ENCODE measurements at regions not wholly inside any gene's neighbourhood (a gene's known extent, or its start where the extent isn't known, plus 50 kb on each side); places are given as distances from the start of the nearest gene placed in this dataset.

DNA sequence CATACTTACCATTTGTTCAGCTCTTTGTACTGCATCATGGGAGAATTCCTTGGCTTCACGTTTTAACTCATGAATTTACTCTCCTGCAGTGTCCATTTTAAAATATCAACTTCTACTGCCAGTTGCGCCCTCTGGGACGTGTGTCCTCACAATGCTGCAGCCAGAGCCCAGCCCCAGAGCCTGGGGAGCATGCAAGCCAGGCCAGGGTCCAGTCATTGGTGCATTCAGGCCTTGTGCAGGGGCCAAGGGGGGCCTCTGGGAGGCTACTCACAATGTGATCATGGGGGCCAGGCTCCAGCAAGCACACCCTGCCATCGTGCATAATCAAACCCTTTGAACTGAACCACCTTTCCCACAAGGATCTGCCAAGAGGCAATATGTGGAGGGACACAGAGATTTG lies 105.6 kb upstream of the CCDC112 start:
- no peak for DNase-seq

DNA sequence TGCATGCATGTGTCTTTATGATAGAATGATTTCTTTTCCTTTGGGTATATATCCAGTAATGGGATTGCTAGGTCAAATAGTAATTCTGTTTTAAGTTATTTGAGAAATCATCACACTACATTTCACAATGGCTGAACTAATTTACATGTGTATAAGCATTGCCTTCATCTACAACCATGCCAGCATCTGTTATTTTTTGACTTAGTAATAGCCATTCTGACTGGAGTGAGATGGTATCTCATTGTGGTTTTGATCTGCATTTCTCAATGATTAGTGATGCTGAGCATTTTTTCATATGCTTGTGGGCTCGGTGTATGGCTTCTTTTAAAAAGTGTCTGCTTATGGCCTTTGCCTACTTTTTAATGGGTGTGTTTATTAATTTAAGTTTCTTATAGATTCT lies 102.3 kb upstream of the CCDC112 start:
- DNase-seq, result no peak

DNA sequence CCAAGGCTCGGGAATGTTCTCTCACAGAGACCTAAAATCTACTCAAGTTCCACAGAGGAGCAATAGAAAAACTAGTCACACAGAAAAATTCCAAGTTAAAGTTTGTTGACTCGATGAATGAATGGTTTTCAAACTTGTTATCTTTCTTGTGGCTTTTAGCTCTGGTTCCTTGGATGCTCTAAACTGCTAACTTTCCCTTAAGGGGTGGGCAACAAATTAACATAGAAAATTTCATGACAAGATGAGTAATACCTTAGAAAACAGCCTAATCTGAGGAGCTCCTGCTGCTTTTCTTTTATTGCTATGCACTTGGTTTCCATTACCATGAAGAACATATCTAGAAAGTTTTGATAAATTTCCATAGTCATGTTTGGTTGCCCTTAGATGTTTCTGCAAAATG lies 100.2 kb upstream of the CCDC112 start:
- DNase-seq, result no peak

DNA sequence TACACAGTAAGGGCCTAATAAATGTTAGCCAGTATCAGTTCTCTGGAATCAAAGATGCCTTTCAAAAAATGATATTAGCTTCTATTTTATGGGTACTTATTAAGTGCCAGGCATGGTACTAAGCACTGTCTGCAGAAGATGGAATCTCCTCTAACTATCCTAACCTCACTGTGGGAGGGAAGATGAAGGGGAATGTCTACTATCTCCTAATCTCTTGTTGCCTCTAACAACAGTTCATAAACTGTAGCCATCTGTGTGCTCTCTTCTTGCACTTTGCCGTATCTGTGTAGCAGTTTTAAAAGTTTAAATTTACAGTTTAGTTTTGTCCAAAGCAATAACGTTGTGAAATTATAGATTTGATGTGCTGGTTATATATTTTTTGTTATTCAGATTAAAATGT lies 99.6 kb upstream of the CCDC112 start:
- peak in 1 of 2 experiments; percentile 5 for DNase-seq

DNA sequence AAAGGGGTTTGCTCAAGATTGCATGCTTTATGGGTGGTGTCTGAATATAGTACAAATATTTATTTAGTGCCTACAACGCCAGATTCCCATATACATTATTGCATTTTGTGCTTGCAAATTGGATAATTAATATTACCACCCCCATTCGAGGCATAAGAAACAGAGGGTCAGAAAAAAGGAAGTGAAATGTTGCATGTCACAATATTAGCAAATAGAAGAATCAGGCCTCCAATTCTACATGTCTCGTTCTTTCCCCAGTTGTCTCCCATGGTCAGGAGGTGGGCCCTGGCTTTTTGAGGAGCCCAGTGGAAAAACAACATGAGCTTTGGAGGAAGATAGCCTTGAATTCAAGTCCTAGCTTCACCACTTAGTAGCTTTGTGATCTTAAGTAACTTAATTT lies 98.1 kb upstream of the CCDC112 start:
- DNase-seq, result no peak

DNA sequence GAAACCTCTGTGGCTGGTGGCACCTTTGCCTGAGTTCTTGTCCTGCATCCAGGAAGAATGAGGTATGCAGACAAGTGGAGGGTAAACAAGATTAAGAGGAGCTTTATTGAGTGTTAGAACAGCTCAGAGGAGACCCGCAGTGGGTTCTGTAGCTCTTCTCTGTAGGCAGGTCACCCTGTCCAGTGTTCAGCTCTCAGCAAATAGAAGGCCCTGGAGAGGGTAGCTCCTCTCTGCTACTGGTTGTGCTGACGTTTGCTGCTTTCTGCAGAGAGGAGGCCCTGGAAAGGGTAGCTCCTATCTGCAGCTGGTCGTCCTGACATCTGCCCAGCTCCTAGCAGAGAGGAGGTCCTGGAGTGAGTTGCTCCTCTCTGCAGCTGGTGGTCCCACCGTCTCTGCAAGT lies 96.8 kb upstream of the CCDC112 start:
- DNase-seq, result no peak

DNA sequence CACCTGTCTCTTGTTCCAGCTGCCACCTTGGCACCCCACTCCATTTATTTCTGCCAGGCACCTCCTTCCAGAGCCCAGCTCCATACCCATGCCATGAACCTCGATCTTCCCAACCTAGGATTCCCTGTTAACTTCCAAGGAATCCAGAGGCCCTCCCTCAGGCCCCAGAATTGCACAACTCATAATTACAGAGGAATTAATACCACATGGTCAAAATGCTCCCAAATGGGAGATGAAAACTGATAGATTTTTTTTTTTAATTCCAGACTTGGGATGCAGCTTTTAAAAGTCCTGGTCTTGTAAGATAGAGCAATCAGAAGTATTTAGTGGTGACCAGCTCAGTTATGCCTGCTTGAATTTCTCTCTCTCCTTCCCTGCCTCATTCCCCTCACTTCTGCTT lies 96.2 kb upstream of the CCDC112 start:
- DNase-seq, result no peak

DNA sequence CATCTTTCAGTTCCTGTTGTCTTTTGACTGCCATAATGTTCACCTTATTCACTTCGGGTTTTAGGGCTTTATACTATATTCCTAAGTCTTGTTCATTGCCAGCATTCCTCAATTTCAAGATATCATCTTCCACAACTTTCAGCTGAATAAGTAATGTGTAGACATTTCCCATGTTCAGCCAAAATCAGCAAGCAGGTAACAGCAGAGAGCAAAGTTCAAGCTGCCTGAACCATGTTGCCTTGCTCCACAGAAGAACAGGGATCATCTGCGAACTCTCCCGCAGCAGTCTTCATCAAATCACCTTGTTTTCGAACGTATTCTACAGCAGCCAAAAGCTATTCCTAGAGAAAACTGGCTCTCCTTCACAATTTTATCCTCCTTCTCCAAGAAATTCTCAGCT lies 95.3 kb upstream of the CCDC112 start:
- no peak for DNase-seq

DNA sequence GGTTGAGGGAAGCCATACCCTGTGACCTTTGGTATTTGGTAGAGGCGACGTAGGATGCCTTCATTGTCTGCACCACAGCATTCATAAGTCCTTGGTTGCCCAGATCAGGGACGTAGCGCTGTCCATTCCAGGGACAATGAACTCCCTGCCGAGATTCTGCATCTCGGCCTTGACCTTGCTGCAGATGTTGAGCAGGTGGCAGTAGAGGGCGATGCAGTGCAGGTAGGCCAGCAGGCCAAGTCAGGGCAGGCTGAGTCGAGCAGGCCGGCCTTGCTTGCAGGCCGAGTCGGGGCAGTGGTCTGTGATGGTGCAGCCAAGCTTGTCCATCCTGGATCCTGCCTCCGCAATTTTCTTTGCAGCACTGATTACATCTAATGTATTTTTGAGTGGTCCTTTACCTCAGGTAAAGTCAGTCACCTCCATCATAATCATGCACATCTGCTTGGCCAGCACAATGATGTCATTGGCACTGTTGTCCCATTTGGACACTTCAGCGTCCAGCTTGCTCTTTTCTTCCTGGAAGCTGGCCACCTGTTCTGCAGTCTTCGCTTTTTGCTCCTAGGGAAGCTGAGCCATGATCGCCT lies 93.4 kb upstream of the CCDC112 start:
- no peak for DNase-seq

DNA sequence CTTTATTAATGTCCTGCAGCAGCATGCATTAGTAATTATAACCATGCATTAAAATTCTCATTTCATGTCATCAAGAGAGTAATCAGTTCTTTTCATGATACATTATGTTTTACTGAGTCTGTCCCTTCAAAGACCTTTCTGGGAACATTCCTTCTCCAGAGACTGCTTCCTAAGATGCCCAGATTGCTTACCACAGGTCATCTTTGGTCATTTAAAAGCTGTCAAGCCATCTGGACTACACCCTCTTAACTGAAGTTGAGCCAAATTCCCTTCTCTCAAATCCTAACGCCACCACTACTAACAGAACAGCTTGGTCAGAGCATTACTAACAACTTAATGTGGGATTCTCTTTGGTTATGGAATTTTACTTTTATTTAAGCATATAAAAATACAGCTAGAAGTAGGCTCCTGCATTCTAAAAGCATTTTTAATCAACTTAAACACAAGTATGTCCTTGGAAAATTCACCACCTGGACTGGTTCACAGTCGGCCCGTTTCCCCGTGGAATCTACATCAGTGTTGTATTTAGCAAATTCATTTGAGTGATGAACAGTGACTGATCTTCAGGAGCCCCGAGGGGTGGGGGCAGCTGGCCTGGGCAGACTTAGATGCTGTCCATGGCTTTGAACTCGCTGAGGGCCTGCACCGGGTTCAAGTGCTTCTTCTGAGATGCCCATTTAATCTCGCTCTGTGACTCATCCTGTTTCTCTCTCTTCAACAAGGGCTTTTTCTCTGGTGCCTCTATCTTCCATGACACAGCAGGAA lies 92.8 kb upstream of the CCDC112 start:
- DNase-seq, result peak in 1 of 2 experiments; percentile 57

DNA sequence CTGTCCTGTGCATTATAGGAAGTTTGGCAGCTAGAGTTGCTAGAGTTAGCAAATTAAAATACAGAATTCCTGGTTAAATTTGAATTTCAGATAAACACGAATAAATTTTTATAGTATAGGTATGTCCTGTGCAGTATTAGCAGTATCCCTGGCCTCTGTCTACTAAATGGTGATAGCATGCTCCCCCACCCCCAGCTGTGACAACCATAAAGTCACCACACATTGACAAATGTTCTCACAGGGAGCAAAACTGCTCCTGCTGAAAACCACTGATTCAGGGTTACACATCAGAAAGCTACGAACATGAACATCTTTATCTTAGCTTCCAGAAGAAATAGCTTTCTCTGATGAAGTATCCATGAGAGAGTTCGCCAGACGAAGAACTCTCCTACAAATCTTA lies 91.8 kb upstream of the CCDC112 start:
- DNase-seq, result no peak

DNA sequence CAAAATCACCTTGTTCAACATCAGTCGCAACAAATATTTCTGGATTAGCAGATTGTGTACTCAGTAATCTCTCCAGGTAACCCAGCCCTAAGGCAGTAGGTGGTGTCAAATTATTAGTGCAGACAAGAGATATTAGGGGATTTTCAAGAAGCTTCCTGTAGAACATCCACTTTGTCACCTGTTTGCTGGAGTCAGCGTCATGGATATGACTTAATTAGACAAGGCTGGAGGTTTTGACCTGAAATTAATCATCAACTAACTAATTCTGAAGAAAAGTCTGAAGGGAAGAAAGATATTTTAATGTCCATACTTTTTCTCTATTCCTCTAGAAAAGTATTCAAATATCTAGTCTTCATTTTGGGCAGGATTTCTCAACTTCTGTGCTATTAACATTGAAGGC lies 91.4 kb upstream of the CCDC112 start:
- no peak for DNase-seq

DNA sequence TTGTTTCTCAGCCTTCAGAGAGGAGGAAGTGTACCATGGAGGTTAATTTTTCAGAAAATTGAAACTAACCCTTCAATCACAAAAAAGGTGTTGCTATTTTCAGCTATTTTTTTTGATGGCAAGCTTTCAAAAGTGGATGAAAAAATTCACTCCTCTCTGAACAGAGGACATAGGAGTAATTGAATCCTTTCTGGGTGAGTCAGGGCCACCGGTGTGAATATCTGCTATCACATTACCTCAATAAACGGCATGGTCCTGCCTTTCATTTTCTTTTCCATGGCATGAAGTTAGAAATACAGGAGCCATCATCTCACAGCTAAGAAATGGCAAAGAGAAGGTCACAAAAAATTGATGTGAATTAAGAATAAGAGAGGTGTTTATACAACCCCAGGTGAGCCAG lies 90.2 kb upstream of the CCDC112 start:
- no peak for DNase-seq

DNA sequence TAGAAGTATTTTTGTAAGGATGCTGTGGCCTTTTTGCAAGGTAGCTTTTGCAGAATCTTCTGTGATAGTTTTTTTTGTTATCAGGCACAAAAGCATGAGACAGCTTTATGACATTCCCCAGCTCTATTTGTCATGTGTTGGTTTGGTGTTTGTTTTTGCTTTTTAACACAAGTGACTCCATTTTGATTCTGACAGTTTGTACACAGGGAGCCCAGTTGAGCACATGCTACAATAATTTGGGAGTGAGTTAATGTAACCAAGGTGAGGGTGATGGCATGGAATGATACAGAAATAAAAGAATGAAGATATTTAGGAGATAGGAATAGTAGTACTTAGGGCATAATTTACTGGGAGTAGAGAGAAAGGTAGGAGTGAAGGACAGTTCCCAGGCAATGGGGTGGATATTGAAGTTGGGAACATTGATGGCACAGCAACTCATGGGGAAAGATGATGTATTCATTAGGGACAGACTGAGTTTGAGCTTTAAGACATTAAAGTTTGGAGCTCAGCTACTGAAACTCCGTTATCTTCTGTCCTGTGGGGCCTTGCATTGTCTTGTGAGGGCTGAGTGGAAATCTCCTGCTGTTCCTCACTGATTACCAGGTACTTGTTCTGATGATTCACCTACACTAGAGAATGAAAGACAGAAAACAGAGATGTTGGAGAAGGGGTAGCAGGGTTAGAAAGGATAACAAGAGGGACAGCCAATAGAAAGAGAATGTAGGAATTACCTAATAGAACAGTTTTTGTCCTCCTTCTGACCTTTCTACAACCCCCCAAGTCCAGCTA lies 88.3 kb upstream of the CCDC112 start:
- no peak for DNase-seq

DNA sequence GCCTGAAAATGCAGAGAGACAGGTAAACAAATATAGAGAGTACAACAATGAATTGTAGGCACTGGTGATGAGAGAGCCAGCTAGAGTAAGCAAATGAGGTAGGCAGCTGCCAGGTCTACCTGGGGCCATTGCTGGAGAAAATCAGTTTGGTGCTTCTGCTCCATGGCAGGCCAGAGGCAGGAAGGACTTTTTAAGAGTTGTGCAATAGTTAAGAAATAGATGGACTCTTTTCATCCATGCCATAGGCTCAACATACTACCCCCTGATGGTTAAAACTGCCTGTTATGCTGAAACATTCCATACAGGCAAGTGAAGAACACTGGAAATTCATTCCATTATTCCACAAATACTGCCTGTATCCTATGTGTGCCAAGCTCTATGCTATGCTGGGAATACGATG lies 86.5 kb upstream of the CCDC112 start:
- no peak for DNase-seq

DNA sequence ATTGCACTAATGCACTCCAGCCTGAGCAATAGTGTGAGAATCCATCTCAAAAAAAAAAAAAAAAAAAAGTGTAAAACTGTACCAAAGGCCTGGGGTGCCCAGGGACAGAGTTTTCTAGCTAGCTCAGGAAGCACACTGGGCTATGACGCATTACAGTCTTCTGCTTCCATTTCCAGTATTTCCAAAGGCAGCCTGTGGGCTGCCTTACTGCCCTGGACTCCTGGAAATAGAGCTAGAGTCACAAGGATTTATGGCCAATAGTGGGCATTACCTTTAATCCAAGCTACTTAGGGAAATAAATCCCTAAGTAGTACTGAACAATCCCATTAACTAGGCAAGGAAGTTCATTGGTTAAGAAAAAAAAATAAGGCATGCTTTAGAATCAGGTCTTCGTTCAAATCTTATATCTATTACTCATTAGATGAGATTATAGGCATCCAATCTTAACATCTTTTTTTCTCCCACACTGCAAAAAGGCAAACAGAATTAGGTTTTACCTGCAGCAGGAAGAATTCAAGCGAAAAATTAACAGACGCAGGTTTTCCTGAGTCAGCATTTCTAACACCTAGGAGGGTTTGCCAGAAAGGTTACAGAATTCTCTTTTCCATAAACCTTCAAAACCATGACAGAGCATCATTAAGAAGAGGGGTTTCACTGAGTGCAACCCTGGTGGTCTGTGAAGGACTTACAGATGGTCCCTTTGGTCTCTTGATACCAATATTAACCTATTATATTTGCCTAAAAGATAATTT lies 85.6 kb upstream of the CCDC112 start:
- DNase-seq, result peak in 1 of 2 experiments; percentile 43

DNA sequence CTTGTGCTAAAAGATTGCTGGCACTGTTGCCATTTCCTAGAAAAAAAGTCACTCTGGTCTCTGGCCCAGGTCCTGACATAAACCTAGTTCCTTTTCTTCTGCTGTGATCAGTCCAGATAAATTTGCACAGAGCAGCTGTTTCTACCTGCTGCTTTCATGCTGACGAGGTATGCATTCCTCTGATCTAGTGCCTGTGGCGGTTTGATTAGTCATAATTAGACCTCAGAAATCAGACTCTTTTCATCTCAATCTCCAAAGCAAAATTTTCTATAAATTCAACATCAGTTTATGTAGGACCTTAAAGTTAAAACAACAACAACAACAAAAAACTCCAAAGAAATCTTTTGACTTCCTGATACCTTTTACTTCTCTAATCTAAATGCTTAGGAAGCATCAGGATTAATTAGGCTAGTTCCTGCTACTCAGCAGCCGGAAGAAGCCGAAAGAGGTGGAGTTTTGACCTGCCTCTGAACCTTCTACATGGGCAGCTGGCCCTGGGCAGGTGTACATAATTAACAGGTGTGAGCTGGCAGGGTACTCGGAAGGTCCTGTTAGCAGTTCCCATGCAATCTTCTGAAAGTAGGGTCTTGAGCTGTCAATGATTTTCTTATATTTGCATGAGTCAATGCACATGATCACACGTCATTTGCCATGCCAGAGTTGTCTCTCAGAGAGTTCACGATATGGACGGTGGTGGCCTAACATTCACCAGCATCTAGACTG lies 83.3 kb upstream of the CCDC112 start:
- no peak for DNase-seq

DNA sequence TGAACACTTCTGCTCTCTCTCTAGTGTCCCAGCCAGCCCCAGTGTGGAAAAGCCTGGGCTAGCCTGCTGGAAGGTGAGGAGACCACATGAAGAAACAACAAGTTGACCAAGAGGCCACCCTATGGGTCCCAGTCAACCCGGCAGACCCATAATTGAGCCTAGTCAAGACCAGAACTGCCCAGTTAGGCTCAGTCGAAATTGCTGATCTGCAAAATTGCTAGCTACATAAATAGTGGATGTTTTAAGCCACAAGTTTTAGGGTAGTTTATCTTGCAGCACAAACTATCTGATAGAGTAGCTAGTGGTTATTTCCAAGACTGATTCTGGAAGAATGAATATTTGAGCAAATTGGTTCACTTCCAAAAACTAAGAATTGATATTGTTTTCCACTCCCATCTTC lies 82.3 kb upstream of the CCDC112 start:
- no peak for DNase-seq

DNA sequence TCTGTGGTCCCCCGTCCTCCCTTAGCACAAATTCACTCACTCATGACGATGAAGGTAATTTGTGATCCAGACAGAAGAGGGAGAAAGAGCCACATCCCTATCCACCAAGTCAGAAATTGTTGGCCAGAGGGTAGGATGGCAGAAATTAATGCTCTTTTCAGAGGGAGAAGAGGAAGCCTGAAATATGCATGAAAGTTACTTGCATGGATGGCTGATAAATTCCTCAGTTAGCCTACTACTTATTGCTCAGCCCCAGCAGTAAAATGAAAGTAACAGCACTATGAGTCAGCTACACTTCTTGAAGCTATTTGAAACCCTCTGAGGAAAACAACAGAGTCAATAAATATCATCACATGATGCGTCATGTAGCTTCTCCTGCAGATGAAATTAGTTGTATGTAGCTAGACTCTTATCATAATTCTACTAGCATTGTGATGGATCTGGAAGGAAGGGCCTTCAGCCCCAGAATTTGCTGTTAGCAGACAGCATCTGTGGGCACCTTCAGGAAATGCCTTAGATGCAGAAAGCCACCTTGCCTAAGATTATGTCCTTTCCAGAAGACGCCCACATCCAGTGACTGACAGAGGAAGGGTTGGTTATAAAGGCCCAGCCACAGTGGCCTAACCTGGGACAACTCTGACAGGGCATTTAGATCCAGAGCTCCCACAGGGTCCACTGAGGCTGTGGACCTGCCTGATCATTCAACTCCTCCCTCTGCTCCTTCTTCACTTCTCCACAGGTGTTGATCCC lies 81.2 kb upstream of the CCDC112 start:
- DNase-seq, result no peak

DNA sequence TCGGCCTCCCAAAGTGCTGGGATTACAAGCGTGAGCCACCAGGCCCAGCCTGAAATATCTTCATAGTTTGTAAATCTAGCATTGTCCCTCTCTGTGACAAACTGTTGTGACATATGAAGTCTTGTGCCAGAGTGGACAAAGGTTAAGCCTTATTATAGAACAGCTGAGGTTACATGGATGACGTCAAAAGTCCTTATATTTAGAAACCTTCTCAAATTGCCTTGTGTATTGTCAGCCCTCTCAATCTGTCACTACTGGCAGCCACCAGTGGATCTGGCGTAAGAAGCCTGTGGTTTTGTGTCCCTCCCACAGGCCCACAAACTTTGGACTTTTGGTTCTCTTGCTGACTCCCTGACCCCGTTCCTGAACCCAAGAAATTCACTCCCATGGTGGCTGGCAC lies 79.4 kb upstream of the CCDC112 start:
- DNase-seq, result peak in 1 of 2 experiments; percentile 5

DNA sequence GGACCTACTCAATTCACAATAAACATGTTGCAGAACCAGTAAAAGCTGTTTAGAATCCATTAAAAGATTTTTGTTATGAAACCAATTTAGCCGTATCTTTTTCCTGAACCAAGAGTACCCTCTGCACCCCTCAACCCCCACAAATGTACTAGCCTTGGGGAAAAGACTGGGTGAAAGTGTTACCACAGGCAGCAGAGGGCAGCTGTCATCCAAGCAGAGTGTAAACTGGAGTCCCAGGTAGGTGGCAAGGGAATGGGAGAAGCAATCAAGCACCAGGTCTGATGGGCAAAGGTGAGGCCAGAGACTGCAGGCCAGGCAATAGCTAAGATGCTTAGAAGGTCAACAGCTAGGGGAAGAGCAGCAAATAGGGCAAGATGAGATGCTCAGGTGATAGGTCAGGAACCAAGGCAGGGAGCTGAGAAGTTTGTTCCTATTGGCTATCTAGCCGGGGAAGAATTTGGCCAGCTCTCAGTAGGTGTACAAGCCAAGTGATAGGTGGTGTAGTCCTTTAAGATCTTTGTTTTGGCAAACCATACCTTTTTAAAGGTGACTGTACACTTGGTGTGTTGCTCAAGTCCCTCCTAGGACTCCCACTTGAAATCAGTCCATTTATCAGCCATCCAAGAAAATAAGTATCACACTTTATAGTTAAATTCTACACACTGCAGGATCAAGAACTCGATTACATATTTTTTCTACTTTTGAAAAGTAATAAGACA lies 77.8 kb upstream of the CCDC112 start:
- DNase-seq, result no peak

Data from NCI-H524 (cell line).